ENCODE measurements at regions not wholly inside any gene's neighbourhood (a gene's known extent, or its start where the extent isn't known, plus 50 kb on each side); places are given as distances from the start of the nearest gene placed in this dataset.

GRCh38 chr13:91167706-91168385 is 179.6 kb upstream of the MIR17HG start:
- Mint-ChIP-seq H3K4me3 (no peak overlapping the region), H3K4me1 (peaks cover 12% of the 10 kb centered on the region), H3K9me3 (no peaks in the 10 kb centered on the region), H3K27me3 (ENCODE audit: insufficient read depth, low read depth, poor library complexity) (no peaks in the 10 kb centered on the region), H3K36me3 (ENCODE audit: low read depth) (no peaks in the 10 kb centered on the region), H3K27ac (no peak overlapping the region)
- Histone ChIP-seq H3K4me3 (no peak overlapping the region), H4K20me1 (replicated peaks; ENCODE audit: insufficient read depth) (no peaks in the 10 kb centered on the region), H3K36me3 (ENCODE audit: insufficient read depth) (no peaks in the 10 kb centered on the region), H3K27me3 (ENCODE audit: insufficient read depth) (no peaks in the 10 kb centered on the region), H3K4me2 (no peak overlapping the region), H3F3A (replicated peaks; ENCODE audit: low read depth) (no peaks in the 10 kb centered on the region), H3K4me1 (ENCODE audit: insufficient read depth) (0 out of 2 replicates have a peak, but pooled peaks cover 4% of the 10 kb centered on the region), H3K9me2 (ENCODE audit: insufficient read depth) (0 out of 2 replicates have a peak, but pooled peaks cover 3% of the 10 kb centered on the region), H3K79me2 (replicated peaks; ENCODE audit: insufficient read depth) (no peaks in the 10 kb centered on the region), H3K27ac (ENCODE audit: low read depth) (no peak overlapping the region), H2AFZ (no peak overlapping the region)
- TF ChIP-seq CREB1 (CRISPR knock-in tag; IDR thresholded peaks at IDR 0.05; ENCODE audit: low read depth) (no peak), EZH2phosphoT487 (IDR thresholded peaks at IDR 0.05; ENCODE audit: unreplicated experiment) (no peak), NANOG (IDR thresholded peaks at IDR 0.05; ENCODE audit: borderline replicate concordance) (no peak), EZH2 (IDR thresholded peaks at IDR 0.05; ENCODE audit: low read depth, unreplicated experiment) (no peak), ETS1 (IDR thresholded peaks at IDR 0.05) (no peak), JUNB (IDR thresholded peaks at IDR 0.05; ENCODE audit: unreplicated experiment) (no peak), ZNF462 (CRISPR knock-in tag; IDR thresholded peaks at IDR 0.05) (no peak), REST (IDR thresholded peaks at IDR 0.05; ENCODE audit: unreplicated experiment) (no peak), POLR2AphosphoS5 (IDR thresholded peaks at IDR 0.05; ENCODE audit: low read depth) (no peak), ZNF114 (CRISPR knock-in tag; IDR thresholded peaks at IDR 0.05) (no peak), STAT1 (IDR thresholded peaks at IDR 0.05; ENCODE audit: unreplicated experiment) (no peak), ZNF331 (CRISPR knock-in tag; IDR thresholded peaks at IDR 0.05; ENCODE audit: low read depth) (no peak)
- TF ChIP-seq, protein P1, sequence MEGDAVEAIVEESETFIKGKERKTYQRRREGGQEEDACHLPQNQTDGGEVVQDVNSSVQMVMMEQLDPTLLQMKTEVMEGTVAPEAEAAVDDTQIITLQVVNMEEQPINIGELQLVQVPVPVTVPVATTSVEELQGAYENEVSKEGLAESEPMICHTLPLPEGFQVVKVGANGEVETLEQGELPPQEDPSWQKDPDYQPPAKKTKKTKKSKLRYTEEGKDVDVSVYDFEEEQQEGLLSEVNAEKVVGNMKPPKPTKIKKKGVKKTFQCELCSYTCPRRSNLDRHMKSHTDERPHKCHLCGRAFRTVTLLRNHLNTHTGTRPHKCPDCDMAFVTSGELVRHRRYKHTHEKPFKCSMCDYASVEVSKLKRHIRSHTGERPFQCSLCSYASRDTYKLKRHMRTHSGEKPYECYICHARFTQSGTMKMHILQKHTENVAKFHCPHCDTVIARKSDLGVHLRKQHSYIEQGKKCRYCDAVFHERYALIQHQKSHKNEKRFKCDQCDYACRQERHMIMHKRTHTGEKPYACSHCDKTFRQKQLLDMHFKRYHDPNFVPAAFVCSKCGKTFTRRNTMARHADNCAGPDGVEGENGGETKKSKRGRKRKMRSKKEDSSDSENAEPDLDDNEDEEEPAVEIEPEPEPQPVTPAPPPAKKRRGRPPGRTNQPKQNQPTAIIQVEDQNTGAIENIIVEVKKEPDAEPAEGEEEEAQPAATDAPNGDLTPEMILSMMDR (conservative IDR thresholded peaks at IDR 0.05; ENCODE audit: low read depth in 2 of 2): no peak
- DNase-seq (ENCODE audit: low spot score) (no peak), ATAC-seq (no peak)

Data from GM23338 (cell line).